Natural killer cell (primary cell): ENCODE measurements at regions not wholly inside any gene's neighbourhood (a gene's known extent, or its start where the extent isn't known, plus 50 kb on each side); places are given as distances from the start of the nearest gene placed in this dataset.
A peak's percentile ranks its signal among the peaks of the same experiment; 100 is the strongest.

Source experiments
- ATAC-seq, 3 donors: fragments of 150-1000 bp in 2 of 3; fragments of 200-7000 bp in 1 of 3; cut with Tn5 transposase; 1 replicate in 1 of 3; 2 replicates in 2 of 3; pipeline ENCODE4 v1.10.0; 2021; ENCODE audit warnings: mild to moderate bottlenecking in 2 of 3, moderate library complexity in 2 of 3
- DNase-seq, 2 donors: peaks; one replicate each; pipeline versions ENCODE4 v3.0.0 to v3.0.0-alpha.2; 2013 to 2021; ENCODE audit warnings: mixed read lengths in 1 of 2
- H3K27ac ChIP-seq: one replicate; pipeline ENCODE4 v1.5.1; 2013; ENCODE audit warnings: mild to moderate bottlenecking, low read length
- H3K27me3 ChIP-seq: one replicate; pipeline ENCODE4 v1.6.1; 2013; ENCODE audit warnings: low read length; ENCODE audit not compliant: control insufficient read depth, insufficient read depth
- H3K36me3 ChIP-seq: one replicate; pipeline ENCODE4 v1.6.1; 2013; ENCODE audit warnings: low read length; ENCODE audit not compliant: control insufficient read depth, insufficient read depth
- H3K4me1 ChIP-seq: one replicate; pipeline ENCODE4 v1.6.1; 2013; ENCODE audit warnings: low read length; ENCODE audit not compliant: control insufficient read depth, insufficient read depth
- H3K4me3 ChIP-seq: one replicate; pipeline ENCODE4 v1.5.1; 2013; ENCODE audit warnings: low read length
- H3K9me3 ChIP-seq: one replicate; pipeline ENCODE4 v1.6.1; 2013; ENCODE audit warnings: low read length; ENCODE audit not compliant: control insufficient read depth, insufficient read depth
- H3K27ac Mint-ChIP-seq, 2 donors: one replicate each; pipeline ENCODE4 v1.8.0; 2022; ENCODE audit warnings: mild to moderate bottlenecking in 2 of 2, mixed read lengths in 2 of 2, moderate library complexity in 1 of 2
- H3K27me3 Mint-ChIP-seq, 2 donors: one replicate each; pipeline ENCODE4 v1.8.0; 2022; ENCODE audit warnings: low read depth in 2 of 2, mixed read lengths in 2 of 2
- H3K36me3 Mint-ChIP-seq: one replicate; pipeline ENCODE4 v1.8.0; 2022; ENCODE audit warnings: mixed read lengths
- H3K4me1 Mint-ChIP-seq, 2 donors: one replicate each; pipeline ENCODE4 v1.8.0; 2022; ENCODE audit warnings: mixed read lengths in 2 of 2
- H3K4me3 Mint-ChIP-seq: one replicate; pipeline ENCODE4 v1.8.0; 2022; ENCODE audit warnings: mild to moderate bottlenecking, moderate library complexity, mixed read lengths
- H3K9me3 Mint-ChIP-seq, 2 donors: one replicate each; pipeline ENCODE4 v1.8.0; 2022; ENCODE audit warnings: mixed read lengths in 2 of 2
- WGBS: methylation state at CpG from one replicate; pipeline ENCODE4 v1.1.7; 2013; ENCODE audit warnings: missing lambda C conversion rate; ENCODE audit not compliant: insufficient coverage; 5-methylcytosine and 5-hydroxymethylcytosine counted together
- intact Hi-C: fragments of 100-400 bp; cut with micrococcal nuclease; formaldehyde crosslinking; loops from one replicate; pipeline ENCODE4 v1.14.2; 2022
- TF ChIP-seq, protein P1 (sequence below): fragments of 200-600 bp; IDR thresholded peaks from one replicate; pipeline ENCODE4 v1.8.0; 2022; ENCODE audit warnings: antibody characterized with exemption

DNA sequence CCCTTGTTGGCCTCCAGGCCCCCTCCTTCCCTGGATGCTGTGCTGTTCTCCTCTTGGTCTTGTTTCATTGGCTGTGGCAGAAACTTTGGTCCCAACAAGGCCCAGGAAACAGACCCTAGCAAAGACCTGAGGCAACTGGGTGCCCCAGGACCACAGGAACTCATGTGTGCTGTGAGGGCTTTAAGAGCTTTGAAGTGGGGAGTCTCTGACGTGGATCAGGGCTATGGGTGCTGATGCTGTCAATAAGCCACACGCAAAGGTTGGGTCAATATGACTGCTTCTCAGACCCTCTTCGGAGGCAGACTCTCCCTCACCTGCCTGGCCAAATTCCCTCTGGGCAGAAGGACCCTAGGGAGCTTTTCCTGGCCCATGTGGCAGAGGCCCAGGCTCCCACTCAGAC, 91.5 kb upstream of the MLN start:
- H3K27me3 Mint-ChIP-seq = peaks cover 42% of the 10 kb centered on the region in 2 donors
- Histone ChIP-seq H3K4me1 (peaks cover 3% of the 10 kb centered on the region), H3K36me3 (no peaks in the 10 kb centered on the region), H3K4me3 (no peak overlapping the region), H3K9me3 (no peaks in the 10 kb centered on the region), H3K27ac (no peak overlapping the region), H3K27me3 (peaks cover 13% of the 10 kb centered on the region)
- TF ChIP-seq, protein P1, sequence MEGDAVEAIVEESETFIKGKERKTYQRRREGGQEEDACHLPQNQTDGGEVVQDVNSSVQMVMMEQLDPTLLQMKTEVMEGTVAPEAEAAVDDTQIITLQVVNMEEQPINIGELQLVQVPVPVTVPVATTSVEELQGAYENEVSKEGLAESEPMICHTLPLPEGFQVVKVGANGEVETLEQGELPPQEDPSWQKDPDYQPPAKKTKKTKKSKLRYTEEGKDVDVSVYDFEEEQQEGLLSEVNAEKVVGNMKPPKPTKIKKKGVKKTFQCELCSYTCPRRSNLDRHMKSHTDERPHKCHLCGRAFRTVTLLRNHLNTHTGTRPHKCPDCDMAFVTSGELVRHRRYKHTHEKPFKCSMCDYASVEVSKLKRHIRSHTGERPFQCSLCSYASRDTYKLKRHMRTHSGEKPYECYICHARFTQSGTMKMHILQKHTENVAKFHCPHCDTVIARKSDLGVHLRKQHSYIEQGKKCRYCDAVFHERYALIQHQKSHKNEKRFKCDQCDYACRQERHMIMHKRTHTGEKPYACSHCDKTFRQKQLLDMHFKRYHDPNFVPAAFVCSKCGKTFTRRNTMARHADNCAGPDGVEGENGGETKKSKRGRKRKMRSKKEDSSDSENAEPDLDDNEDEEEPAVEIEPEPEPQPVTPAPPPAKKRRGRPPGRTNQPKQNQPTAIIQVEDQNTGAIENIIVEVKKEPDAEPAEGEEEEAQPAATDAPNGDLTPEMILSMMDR = no peak
- intact Hi-C loops = no loop called here
- no peaks in the 10 kb centered on the region for H3K9me3 Mint-ChIP-seq
- peak in 1 of 2 donors; percentile 63 for DNase-seq
- no peak overlapping the region for H3K27ac Mint-ChIP-seq
- peaks cover 0 to 1% of the 10 kb centered on the region in 2 donors for H3K4me1 Mint-ChIP-seq
- no peaks in the 10 kb centered on the region for H3K36me3 Mint-ChIP-seq
- WGBS = 69% methylated on average over 3 of the region's 3 CpGs
- H3K4me3 Mint-ChIP-seq = no peak overlapping the region
- no peak for ATAC-seq

DNA sequence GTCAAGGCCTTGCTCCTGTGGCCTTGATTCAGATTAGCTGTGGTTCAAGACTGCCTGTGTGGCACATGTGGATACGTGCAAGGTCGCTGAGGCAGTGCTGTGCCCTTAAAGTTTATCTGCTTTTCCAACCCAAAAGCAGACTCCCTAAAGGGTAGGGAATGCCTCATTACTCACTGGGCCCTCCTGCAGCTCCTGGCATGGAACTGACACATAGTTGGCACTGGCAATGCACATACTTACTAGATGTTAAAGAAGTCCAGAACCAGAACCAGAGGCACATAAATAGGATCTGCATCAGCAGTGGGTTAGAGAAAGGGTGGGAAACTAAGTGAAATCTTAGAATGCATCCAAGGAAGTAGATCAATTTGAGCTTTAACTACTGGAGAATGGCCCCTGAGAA, 90.6 kb upstream of the MLN start:
- H3K27ac Mint-ChIP-seq = no peak overlapping the region
- ATAC-seq (no peak), DNase-seq (no peak)
- TF ChIP-seq, protein P1 = no peak
- H3K27me3 ChIP-seq = peaks cover 13% of the 10 kb centered on the region
- H3K4me3 Mint-ChIP-seq = no peak overlapping the region
- no peak overlapping the region for H3K27ac ChIP-seq
- H3K9me3 ChIP-seq = no peaks in the 10 kb centered on the region
- H3K4me1 Mint-ChIP-seq = no peaks in the 10 kb centered on the region
- WGBS = 87% methylated on average over 2 of the region's 2 CpGs
- H3K9me3 Mint-ChIP-seq = no peaks in the 10 kb centered on the region
- H3K4me3 ChIP-seq = no peak overlapping the region
- intact Hi-C loops = no loop called here
- no peaks in the 10 kb centered on the region for H3K36me3 ChIP-seq
- H3K4me1 ChIP-seq = peaks cover 3% of the 10 kb centered on the region
- H3K36me3 Mint-ChIP-seq = no peaks in the 10 kb centered on the region
- peaks cover 34 to 46% of the 10 kb centered on the region in 2 donors for H3K27me3 Mint-ChIP-seq

DNA sequence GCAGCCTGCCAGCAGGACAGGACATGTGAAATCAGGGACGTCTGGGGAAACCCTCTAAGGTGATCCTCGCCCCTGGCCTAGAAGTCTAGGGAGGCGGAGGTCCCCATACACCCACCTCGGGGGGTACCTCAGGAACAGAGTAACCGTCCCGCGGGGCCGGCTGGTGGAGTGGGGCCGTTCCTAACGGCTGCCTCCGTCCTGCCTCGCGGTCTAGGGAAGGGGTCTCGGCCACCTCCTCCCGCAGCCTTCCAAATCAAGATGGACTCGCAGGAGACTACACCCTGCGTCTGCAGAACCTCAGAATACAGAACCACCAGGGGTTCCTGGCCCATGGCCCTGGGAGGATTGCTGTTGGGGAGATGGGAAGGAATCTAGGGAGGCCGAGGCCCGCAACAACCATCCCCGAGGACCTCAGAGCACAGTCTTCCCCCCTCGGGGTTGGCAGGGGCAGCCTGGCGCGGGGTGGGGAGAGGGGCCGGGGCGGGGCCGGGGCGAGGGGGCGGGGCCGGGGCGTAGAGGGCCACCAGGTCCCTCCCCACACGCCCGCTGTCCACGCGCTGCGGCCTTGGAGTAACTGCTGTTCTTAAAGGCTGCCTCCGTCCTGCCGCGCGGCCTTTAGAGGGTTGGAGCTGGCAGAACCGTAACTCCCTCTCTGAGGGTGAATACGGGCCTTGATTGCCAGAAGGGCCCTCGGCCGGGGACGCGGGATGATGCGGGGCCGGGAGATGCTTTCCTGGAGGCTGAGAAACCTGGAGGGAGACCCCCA, 89.0 kb upstream of the MLN start:
- Mint-ChIP-seq H3K36me3 (no peaks in the 10 kb centered on the region), H3K9me3 (no peaks in the 10 kb centered on the region), H3K27me3 (peaks cover 24 to 44% of the 10 kb centered on the region in 2 donors), H3K4me3 (no peak overlapping the region), H3K4me1 (no peaks in the 10 kb centered on the region), H3K27ac (no peak overlapping the region)
- ATAC-seq = no peak
- intact Hi-C loops = no loop called here
- 91% methylated on average over 45 of the region's 47 CpGs for WGBS
- no peak overlapping the region for H3K27ac ChIP-seq
- H3K27me3 ChIP-seq = peaks cover 11% of the 10 kb centered on the region
- no peak overlapping the region for H3K4me3 ChIP-seq
- no peak for DNase-seq
- no peaks in the 10 kb centered on the region for H3K36me3 ChIP-seq
- TF ChIP-seq, protein P1 = no peak
- no peaks in the 10 kb centered on the region for H3K9me3 ChIP-seq
- peaks cover 3% of the 10 kb centered on the region for H3K4me1 ChIP-seq
